ENCODE measurements at regions not wholly inside any gene's neighbourhood (a gene's known extent, or its start where the extent isn't known, plus 50 kb on each side); places are given as distances from the start of the nearest gene placed in this dataset.
"Not testable (repeated sequence)": the region's sequence is repeated elsewhere in the genome, so short reads cannot be mapped to it uniquely, and the experiment has no call there.

DNA sequence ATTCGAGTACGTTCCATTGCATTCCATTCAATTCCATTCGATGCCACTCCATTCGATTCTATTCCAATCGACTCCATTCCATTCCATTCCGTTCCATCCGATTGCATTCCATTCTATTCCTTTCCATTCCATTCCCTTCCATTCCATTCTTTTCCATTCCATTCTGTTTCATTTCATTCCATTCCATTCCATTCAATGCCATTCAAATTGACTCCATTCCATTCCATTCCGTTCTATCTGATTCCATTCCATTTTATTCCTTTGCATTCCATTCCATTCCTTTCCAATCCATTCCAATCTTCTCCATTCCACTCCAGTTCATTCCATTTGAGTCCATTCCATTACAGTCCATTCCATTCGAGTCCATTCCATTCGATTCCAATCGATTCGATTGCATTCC is 2580.0 kb upstream of the TPTE start:
- H3K4me3 ChIP-seq (ENCODE audit: low read length); H3K36me3 ChIP-seq (ENCODE audit: insufficient read depth, low read length); H3K9ac ChIP-seq (ENCODE audit: low read depth, low read length); H3K27me3 ChIP-seq (ENCODE audit: control insufficient read depth, insufficient read depth, low read length); H3K4me2 ChIP-seq (ENCODE audit: low read length); H3K4me1 ChIP-seq (ENCODE audit: control insufficient read depth, insufficient read depth, low read length): not testable (repeated sequence)
- H3K9me3 ChIP-seq (replicated peaks; ENCODE audit: low read length), result peaks cover 77% of the 10 kb centered on the region

DNA sequence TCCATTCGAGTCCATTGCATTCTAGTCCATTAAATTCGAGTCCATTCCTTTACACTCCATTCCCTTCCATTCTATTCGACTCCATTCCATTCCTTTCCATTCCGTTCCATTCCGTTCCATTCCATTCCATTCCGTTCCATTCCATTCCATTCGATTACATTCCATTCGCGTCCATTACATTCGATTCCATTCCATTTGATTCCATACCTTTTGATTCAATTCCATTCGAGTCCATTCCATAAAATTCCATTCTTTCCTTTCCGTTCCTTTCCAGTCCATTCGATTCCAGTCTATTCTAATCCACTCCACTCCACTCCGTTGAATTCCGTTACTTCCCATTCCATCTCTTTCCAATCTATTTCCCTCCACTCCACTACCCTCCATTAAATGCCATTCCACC is 2579.2 kb upstream of the TPTE start:
- peaks cover 80% of the 10 kb centered on the region for H3K9me3 ChIP-seq (replicated peaks; ENCODE audit: low read length)
- H3K4me1 ChIP-seq (ENCODE audit: control insufficient read depth, insufficient read depth, low read length); H3K4me3 ChIP-seq (ENCODE audit: low read length); H3K4me2 ChIP-seq (ENCODE audit: low read length); H3K27me3 ChIP-seq (ENCODE audit: control insufficient read depth, insufficient read depth, low read length); H3K9ac ChIP-seq (ENCODE audit: low read depth, low read length); H3K36me3 ChIP-seq (ENCODE audit: insufficient read depth, low read length): not testable (repeated sequence)

DNA sequence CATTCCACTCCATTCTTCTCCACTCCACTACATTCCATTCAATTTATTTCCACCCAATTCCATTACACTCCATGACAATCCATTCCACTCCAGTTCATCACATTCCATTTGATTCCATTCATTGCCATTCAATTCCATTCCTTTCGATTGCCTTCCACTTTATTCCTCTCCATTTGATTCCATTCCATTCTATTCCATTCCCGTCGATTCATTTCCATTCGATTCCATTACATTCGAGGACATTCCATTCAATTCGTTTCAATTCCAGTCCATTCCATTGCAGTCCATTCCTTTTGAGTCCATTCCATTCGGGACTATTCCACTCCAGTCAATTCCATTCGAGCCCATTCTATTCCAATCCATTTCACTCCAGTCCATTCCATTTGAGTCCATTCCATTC is 2577.8 kb upstream of the TPTE start:
- H3K4me2 ChIP-seq (ENCODE audit: low read length); H3K4me1 ChIP-seq (ENCODE audit: control insufficient read depth, insufficient read depth, low read length); H3K9ac ChIP-seq (ENCODE audit: low read depth, low read length); H3K4me3 ChIP-seq (ENCODE audit: low read length); H3K27me3 ChIP-seq (ENCODE audit: control insufficient read depth, insufficient read depth, low read length); H3K36me3 ChIP-seq (ENCODE audit: insufficient read depth, low read length): not testable (repeated sequence)
- H3K9me3 ChIP-seq (replicated peaks; ENCODE audit: low read length), result peaks cover 81% of the 10 kb centered on the region

DNA sequence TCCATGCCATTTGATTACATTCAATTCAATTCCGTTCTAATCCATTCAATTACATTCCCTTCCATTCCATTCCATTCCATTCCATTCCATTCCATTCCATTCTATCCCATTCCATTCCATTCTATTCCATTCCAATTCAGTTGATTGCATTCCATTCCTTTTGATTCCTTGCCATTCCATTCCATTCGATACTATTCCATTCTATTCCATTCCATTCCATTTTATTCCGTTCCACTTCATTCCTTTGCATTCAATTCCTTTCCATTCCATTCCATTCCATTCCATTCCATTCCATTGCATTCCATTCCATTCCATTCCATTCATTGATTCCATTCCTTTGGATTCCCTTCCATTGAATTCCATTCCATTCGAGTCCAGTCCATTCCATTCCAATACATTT is 2574.0 kb upstream of the TPTE start:
- Histone ChIP-seq H3K27me3 (ENCODE audit: control insufficient read depth, insufficient read depth, low read length) (no peaks in the 10 kb centered on the region), H3K9me3 (replicated peaks; ENCODE audit: low read length) (peaks cover 95% of the 10 kb centered on the region), H3K4me2 (ENCODE audit: low read length) (no peak overlapping the region), H3K4me3 (ENCODE audit: low read length) (no peak overlapping the region), H3K36me3 (ENCODE audit: insufficient read depth, low read length) (no peaks in the 10 kb centered on the region), H3K9ac (ENCODE audit: low read depth, low read length) (no peak overlapping the region), H3K4me1 (ENCODE audit: control insufficient read depth, insufficient read depth, low read length) (no peaks in the 10 kb centered on the region)

DNA sequence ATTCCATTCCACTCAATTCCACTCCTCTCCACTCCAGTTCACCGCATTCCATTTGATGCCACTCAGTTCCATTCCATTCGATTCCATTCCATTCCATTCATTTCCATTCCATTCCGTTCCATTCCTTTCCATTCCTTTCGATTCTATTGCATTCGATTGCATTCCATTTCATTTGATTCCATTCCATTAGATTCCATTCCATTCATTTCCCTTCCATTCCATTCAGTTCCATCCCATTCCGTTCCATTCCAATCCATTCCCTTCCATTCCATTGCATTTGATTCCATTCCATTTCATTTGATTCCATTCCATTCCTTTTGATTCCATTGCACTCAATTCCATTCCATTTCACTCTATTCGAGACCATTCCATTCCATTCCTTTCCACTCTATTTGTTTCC is 2572.7 kb upstream of the TPTE start:
- H3K36me3 ChIP-seq (ENCODE audit: insufficient read depth, low read length); H3K4me3 ChIP-seq (ENCODE audit: low read length); H3K4me1 ChIP-seq (ENCODE audit: control insufficient read depth, insufficient read depth, low read length); H3K9ac ChIP-seq (ENCODE audit: low read depth, low read length); H3K4me2 ChIP-seq (ENCODE audit: low read length); H3K27me3 ChIP-seq (ENCODE audit: control insufficient read depth, insufficient read depth, low read length): not testable (repeated sequence)
- H3K9me3 ChIP-seq (replicated peaks; ENCODE audit: low read length), result peaks cover 95% of the 10 kb centered on the region

DNA sequence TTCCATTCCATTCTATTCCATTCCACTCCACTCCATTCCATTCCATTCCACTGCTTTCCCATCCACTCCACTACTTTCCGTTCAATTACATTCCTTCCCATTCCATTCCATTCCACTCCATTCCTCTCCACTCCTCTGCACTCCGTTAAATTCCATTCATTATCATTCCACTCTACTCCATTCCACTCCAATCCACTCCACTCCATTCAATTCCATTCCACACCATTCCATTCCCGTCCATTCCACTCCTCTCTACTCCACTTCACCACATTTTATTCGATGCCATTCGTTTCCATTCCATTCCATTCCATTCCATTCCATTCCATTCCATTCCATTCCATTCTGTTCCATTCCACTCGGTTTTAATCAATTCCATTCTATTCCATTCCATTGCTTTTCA is 2571.5 kb upstream of the TPTE start:
- not testable (repeated sequence) for H3K4me3 ChIP-seq (ENCODE audit: low read length); H3K36me3 ChIP-seq (ENCODE audit: insufficient read depth, low read length)

DNA sequence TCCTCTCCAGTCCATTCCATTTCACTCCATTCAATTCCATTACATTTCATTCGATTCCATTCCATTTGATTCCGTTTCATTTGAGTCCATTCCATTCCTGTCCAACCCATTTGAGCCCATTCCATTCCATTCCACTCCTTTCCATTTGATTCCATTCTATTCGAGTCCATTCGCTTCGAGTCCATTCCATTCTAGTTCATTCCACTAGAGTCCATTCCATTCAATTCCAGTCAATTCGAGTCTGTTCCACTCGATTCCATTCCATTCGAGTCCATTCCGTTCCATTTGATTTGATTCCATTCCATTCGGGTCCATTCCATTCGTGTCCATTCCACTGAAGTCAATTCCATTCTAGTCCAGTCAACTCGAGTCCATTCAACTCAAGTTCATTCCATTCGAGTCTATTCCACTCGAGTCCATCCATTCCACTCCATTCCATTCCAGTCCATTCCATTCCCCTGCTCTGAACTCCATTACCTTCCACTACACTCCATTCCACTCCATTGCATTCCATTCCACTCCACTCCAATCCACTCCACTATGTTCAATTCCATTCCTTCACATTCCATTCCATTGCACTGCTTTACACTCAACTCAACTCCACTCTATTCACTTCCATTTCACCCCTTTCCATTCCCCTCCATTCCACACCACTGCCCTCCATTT is 2569.4 kb upstream of the TPTE start:
- H3K4me3 ChIP-seq (ENCODE audit: low read length), result no peak overlapping the region
- H3K9ac ChIP-seq (ENCODE audit: low read depth, low read length), result no peak overlapping the region
- no peaks in the 10 kb centered on the region for H3K27me3 ChIP-seq (ENCODE audit: control insufficient read depth, insufficient read depth, low read length)
- no peaks in the 10 kb centered on the region for H3K36me3 ChIP-seq (ENCODE audit: insufficient read depth, low read length)
- no peak overlapping the region for H3K4me2 ChIP-seq (ENCODE audit: low read length)
- peaks cover 98% of the 10 kb centered on the region for H3K9me3 ChIP-seq (replicated peaks; ENCODE audit: low read length)
- H3K4me1 ChIP-seq (ENCODE audit: control insufficient read depth, insufficient read depth, low read length), result no peaks in the 10 kb centered on the region

More for the DNA sequence above, 2571.5 kb upstream of the TPTE start:
- peaks cover 98% of the 10 kb centered on the region for H3K9me3 ChIP-seq (replicated peaks; ENCODE audit: low read length)
- not testable (repeated sequence) for H3K4me1 ChIP-seq (ENCODE audit: control insufficient read depth, insufficient read depth, low read length); H3K27me3 ChIP-seq (ENCODE audit: control insufficient read depth, insufficient read depth, low read length); H3K9ac ChIP-seq (ENCODE audit: low read depth, low read length); H3K4me2 ChIP-seq (ENCODE audit: low read length)

DNA sequence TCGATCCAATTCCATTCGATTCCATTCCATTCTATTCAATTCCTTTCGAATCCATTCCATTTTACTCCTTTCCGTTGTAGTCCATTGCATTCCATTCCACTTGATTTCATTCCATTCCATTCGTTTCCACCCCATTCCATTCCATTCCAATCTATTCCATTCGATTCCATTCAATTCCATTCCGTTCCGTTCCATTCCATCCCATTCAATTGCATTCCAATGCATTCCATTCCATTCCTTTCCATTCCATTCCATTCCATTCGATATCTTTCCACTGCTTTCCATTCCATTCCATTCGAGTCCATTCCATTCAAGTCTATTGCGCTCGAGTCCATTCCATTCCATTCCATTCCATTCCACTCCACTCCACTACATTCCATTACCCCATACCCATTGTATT is 2568.7 kb upstream of the TPTE start:
- Histone ChIP-seq H3K9me3 (replicated peaks; ENCODE audit: low read length) (peaks cover 98% of the 10 kb centered on the region), H3K27me3 (ENCODE audit: control insufficient read depth, insufficient read depth, low read length) (no peaks in the 10 kb centered on the region), H3K4me3 (ENCODE audit: low read length) (no peak overlapping the region), H3K4me2 (ENCODE audit: low read length) (no peak overlapping the region), H3K36me3 (ENCODE audit: insufficient read depth, low read length) (no peaks in the 10 kb centered on the region), H3K4me1 (ENCODE audit: control insufficient read depth, insufficient read depth, low read length) (no peaks in the 10 kb centered on the region), H3K9ac (ENCODE audit: low read depth, low read length) (no peak overlapping the region)

DNA sequence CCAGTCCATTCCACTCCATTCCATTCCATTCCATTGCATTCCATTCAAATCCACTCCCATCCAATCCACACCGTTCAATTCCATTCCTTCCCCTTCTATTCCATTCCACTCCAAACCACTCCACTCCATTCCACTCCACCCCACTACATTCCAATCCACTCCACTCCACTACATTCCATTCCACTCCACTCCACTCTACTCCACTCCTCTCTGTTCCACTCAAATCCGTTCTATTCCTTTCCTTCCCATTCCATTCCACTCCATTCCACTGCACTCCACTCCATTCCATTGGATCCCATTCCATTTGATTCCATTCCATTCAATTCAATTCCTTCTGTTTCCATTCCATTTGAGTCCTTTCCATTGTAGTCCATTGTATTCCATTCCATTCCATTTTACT is 2568.3 kb upstream of the TPTE start:
- H3K36me3 ChIP-seq (ENCODE audit: insufficient read depth, low read length), result no peaks in the 10 kb centered on the region
- no peak overlapping the region for H3K9ac ChIP-seq (ENCODE audit: low read depth, low read length)
- no peaks in the 10 kb centered on the region for H3K4me1 ChIP-seq (ENCODE audit: control insufficient read depth, insufficient read depth, low read length)
- no peak overlapping the region for H3K4me2 ChIP-seq (ENCODE audit: low read length)
- H3K4me3 ChIP-seq (ENCODE audit: low read length), result no peak overlapping the region
- peaks cover 98% of the 10 kb centered on the region for H3K9me3 ChIP-seq (replicated peaks; ENCODE audit: low read length)
- no peaks in the 10 kb centered on the region for H3K27me3 ChIP-seq (ENCODE audit: control insufficient read depth, insufficient read depth, low read length)

DNA sequence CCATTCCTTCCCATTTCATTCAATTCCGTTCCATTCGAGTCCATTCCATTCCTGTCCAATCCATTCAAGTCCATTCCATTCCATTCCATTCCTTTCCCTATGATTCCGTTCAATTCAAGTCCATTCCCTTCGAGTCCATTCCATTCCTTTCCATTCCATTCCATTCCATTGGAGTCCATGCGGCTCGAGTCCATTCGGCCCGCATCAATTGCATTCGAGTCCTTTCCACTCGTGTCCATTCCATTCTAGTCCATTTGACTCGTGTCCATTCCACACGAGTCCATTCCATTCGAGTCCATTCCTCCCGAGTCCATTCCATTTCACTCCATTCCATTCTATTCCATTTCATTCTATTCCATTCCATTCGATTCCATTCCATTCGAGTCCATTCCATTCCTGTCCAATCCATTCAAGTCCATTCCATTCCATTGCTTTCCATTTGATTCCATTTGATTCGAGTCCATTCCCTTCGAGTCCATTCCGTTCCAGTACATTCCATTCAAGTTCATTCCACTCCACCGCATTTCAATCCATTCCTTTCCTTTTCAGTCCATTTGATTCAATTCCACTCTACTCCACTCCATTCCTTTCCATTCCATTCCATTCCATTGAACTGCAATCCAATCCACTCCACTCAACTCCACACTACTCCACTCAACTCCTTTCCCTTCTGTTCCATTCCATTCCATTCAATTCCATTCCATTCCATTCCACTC is 2565.9 kb upstream of the TPTE start:
- H3K36me3 ChIP-seq (ENCODE audit: insufficient read depth, low read length); H3K4me1 ChIP-seq (ENCODE audit: control insufficient read depth, insufficient read depth, low read length); H3K4me3 ChIP-seq (ENCODE audit: low read length); H3K27me3 ChIP-seq (ENCODE audit: control insufficient read depth, insufficient read depth, low read length); H3K4me2 ChIP-seq (ENCODE audit: low read length); H3K9ac ChIP-seq (ENCODE audit: low read depth, low read length): not testable (repeated sequence)
- H3K9me3 ChIP-seq (replicated peaks; ENCODE audit: low read length), result peaks cover 77% of the 10 kb centered on the region

DNA sequence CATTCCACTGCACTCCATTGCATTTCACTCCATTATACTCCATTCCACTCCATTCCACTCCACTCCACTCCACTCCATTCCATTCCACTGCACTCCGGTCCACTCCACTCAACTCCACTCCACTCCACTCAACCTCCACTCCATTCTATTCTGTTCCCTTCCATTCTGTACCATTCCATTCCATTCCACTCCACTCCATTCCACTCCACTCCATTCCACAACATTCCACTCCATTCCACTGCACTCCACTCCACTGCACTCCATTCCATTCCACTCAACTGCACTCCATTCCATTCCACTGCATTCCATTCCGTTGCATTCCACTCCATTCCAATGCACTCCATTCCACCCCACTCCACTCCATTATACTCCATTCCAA is 2565.3 kb upstream of the TPTE start:
- H3K9ac ChIP-seq (ENCODE audit: low read depth, low read length); H3K4me2 ChIP-seq (ENCODE audit: low read length); H3K4me3 ChIP-seq (ENCODE audit: low read length); H3K4me1 ChIP-seq (ENCODE audit: control insufficient read depth, insufficient read depth, low read length); H3K27me3 ChIP-seq (ENCODE audit: control insufficient read depth, insufficient read depth, low read length); H3K36me3 ChIP-seq (ENCODE audit: insufficient read depth, low read length): not testable (repeated sequence)
- H3K9me3 ChIP-seq (replicated peaks; ENCODE audit: low read length), result peaks cover 72% of the 10 kb centered on the region

DNA sequence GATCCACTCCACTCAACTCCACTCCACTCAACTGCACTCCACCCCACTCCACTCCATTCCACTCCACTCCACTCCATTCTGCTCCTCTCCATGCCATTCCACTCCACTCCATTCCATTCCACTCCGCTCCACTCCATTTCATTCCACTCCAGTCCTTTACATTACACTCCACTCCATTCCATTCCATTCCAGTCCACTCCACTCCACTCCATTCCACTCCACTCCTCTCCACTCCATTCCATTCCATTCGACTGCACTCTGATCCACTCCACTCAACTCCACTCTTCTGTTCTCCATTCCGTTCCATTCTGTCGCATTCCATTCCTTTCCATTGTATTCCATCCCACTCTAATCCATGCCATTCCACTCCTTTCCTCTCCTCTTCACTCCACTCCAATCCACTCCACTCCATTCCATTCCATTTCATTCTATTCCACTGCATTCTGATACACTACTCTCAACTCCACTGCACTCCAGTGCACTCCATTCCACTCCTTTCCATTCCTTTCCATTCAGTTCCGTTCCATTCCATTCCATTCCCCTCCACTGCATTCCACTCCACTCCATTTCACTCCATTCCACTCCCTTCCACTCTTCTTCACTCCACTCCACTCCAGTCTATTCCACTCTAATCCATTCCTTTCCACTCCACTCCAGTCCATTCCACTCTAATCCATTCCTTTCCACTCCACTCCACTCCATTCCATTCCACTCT is 2564.2 kb upstream of the TPTE start:
- not testable (repeated sequence) for H3K9ac ChIP-seq (ENCODE audit: low read depth, low read length); H3K4me2 ChIP-seq (ENCODE audit: low read length); H3K27me3 ChIP-seq (ENCODE audit: control insufficient read depth, insufficient read depth, low read length); H3K4me1 ChIP-seq (ENCODE audit: control insufficient read depth, insufficient read depth, low read length); H3K36me3 ChIP-seq (ENCODE audit: insufficient read depth, low read length); H3K4me3 ChIP-seq (ENCODE audit: low read length)
- H3K9me3 ChIP-seq (replicated peaks; ENCODE audit: low read length), result peaks cover 61% of the 10 kb centered on the region

Data from skeletal muscle satellite cell (primary cell).